Activated T-helper 1 cell treated with anti-CD3 and anti-CD28 coated beads, Interleukin-2, amount 50 U/mL, for 16 hours (primary cell): ENCODE measurements at regions not wholly inside any gene's neighbourhood (a gene's known extent, or its start where the extent isn't known, plus 50 kb on each side); places are given as distances from the start of the nearest gene placed in this dataset.

Source experiments
- DNase-seq, 2 donors: peaks; one replicate each; pipeline ENCODE4 v3.0.0-alpha.2; 2020; ENCODE audit warnings: low read depth in 1 of 2, low spot score in 1 of 2

DNA sequence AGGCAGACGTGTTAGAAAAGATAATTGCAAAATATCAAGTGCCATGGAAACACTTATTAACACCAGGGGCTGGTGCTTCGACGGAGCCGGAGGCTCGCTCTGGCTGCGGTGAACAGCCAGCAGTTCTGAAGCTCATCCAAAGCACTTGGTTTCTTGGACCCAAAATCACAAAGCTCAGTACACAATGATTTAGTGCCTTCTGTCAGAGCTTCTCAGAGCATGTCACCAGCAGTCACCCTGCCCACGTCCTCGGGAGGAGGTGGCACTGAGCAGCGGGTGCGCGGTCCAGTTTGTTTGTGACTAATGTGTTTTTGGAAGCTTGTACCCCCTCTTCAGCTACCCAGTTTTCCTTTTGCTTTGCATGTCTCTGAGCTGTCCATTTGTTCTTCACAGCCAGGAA, 58.7 kb upstream of the KIRREL3 start:
- DNase-seq = no peak

DNA sequence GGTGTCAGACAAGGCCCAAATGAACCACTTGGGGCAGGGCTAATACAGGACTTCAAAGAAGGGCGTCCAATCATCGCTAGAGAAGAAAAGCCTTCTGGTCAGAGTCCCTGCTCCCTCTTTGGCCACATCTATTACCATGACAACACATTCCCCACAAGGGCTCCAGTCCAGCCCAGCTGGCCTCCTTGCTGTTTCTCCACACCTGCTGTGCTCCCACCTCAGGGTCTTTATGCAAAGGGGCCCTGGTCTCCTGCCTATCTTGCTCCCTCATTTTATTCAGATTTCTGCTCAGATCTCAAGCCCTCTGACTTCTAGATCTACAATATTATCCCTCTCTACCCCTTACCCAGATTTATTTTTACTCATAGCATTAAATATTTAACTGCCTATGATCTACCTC, 58.0 kb upstream of the KIRREL3 start:
- DNase-seq = no peak

DNA sequence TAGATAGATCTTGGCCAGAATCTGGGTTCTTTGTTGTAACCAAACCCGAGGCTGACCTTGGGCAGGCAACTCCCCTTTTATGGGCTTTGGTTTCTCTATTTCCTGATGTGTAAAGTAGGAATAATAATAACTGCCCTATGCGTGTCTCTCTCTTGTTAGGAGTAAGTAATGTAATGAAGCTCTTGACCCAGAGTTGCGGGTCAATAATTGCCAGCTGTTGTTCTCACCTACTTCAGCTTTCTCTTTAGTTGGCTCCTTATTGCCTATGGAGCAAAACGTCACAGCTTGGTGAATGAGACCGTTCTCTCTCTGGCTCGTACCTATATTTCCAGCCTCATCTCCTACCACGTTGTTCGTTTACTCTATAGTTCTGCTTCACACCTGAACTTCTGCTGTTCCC, 56.6 kb upstream of the KIRREL3 start:
- no peak for DNase-seq

DNA sequence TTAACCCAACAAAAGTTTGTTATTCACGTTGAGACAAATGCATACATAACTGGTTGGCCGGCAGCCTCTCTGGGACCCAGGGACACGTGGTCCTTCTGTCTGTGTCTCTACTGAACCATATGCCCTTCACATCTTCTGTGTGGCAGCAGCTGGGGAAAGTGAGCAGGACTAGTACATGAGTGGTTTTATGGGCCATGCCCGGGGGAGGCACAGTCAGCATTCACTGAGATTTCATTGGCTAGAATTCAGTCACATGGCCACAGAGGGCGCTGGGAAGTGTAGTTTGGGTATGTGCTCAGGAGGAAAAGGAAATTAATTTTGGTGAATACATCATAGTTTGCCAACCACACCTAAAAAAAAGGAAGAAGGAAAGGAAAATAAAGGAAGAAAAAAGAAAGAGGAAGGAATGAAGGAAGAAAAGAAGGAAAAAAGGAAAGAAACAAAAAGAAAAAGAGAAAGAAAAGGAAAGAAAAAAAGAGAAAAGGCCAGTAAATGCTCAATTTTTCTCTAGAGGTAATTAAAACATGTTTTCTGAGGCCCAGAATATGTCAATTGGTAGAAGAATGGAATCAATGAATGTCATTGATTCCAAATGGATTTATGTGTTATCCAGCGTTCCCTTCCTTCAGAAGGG, 55.9 kb upstream of the KIRREL3 start:
- no peak for DNase-seq

DNA sequence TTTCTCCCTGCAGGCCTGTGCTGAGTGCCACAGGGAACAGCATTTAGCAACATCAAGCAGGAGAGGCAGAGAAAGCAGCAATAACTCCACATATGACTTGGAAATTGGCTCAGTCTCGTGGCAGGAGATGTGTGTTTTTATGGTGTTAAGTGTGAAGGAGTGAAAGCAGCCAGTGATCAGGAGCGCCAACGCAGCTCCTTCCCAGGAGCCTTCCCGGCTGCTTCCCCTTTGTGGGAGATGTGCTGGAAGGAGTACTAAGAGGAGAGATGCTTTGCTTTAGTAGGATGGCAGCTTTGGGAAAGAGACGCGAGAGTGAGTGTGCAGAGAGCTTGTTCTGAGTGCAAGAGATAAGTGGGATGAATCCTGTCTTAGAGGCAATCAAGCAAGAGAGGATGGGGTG, 54.7 kb upstream of the KIRREL3 start:
- no peak for DNase-seq

DNA sequence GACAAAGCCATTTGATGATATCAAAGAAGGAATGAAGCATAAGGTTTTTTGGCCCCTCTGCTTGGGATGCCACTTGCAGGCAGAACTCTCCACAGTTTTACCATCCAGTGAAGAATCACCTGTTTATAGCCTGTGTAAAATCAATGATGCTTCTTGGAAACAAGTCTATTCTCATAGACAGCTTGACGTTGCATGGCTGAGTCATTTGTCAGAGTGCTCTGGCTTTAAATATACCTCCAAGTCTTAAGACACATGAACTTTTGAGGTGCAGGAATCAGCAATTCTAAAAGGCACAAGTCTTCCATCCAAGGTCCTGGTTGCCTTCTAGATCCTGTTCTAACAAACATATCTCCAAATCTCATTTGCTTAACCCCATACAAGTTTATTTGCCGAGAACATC, 53.6 kb upstream of the KIRREL3 start:
- DNase-seq = no peak

DNA sequence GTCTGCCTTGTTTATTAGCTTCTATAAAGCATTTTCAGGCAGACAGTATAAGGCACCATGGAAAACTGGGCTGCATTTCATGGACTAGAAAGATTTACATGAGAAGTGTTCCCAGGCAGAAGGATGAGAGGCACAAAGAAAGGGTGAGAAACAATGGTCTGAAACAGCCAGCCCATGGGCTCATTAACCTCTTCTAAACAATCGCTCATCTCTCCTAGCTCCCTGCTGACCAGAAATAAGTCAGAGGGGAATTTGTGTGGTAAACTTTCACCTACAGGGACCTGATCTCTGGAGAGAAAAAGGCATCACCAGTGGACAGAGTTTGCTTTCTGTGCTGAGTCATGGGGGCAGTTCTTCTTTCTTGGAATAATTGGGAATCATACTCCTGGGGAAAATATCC, 51.8 kb upstream of the KIRREL3 start:
- DNase-seq = no peak
